Stimulated activated effector memory CD8-positive, alpha-beta T cell treated with anti-CD3 and anti-CD28 coated beads, Interleukin-12 subunit alpha, Interleukin-12 subunit beta, amount 100 ng/mL, for 72 hours (primary cell): ENCODE measurements at regions not wholly inside any gene's neighbourhood (a gene's known extent, or its start where the extent isn't known, plus 50 kb on each side); places are given as distances from the start of the nearest gene placed in this dataset.

Experiments
- ATAC-seq: fragments of 150-1000 bp; cut with Tn5 transposase; 2 replicates; pipeline ENCODE4 v1.10.0; 2021
- DNase-seq, 2 donors: peaks; one replicate each; pipeline ENCODE4 v3.0.0; 2021 to 2022; ENCODE audit warnings: low spot score in 2 of 2
- H3K27ac Mint-ChIP-seq: one replicate; pipeline ENCODE4 v1.8.0; 2022; ENCODE audit warnings: mild to moderate bottlenecking, mixed read lengths
- H3K36me3 Mint-ChIP-seq: one replicate; pipeline ENCODE4 v1.8.0; 2022; ENCODE audit warnings: mild to moderate bottlenecking, mixed read lengths
- H3K4me1 Mint-ChIP-seq: one replicate; pipeline ENCODE4 v1.8.0; 2022; ENCODE audit warnings: mixed read lengths
- H3K4me3 Mint-ChIP-seq: one replicate; pipeline ENCODE4 v1.8.0; 2022; ENCODE audit warnings: mild to moderate bottlenecking, mixed read lengths
- H3K9me3 Mint-ChIP-seq: one replicate; pipeline ENCODE4 v1.8.0; 2022; ENCODE audit warnings: mixed read lengths

DNA sequence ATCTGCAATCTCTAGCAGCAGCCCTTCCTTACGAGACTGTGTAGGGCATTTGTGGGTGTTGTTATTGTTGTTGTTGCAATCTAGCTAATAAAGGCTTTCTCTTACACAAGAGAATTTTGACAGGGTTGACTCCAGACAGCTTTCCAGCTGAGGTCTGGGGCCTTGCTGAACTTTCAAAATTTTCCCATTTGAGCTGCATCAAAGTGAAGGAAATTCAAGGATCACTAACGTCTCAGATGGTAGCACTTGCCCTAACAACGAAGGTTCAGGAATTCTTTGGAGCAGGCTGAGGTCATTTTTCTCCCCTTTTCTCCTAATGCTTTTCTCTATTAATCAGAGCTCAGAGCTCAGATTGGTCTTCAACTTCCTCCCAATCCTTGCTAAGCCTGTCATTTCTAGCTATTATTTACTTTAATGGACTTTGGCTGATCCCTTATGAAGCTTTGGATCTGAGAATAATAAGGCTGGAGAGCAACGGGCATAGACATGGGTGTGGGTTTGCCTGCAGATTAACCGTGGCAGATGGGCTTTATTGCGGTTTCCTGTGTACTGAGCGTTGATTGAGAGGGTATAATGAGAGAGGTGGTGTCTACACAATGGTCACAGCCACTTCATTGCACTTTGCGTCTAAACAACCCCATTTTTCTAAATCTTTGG, 614.0 kb upstream of the AGTR1 start:
- H3K36me3 Mint-ChIP-seq, result no peaks in the 10 kb centered on the region
- ATAC-seq (no peak), DNase-seq (no peak)
- H3K9me3 Mint-ChIP-seq, result peaks cover 12% of the 10 kb centered on the region
- H3K4me1 Mint-ChIP-seq, result no peaks in the 10 kb centered on the region
- no peak overlapping the region for H3K4me3 Mint-ChIP-seq
- H3K27ac Mint-ChIP-seq, result no peak overlapping the region

DNA sequence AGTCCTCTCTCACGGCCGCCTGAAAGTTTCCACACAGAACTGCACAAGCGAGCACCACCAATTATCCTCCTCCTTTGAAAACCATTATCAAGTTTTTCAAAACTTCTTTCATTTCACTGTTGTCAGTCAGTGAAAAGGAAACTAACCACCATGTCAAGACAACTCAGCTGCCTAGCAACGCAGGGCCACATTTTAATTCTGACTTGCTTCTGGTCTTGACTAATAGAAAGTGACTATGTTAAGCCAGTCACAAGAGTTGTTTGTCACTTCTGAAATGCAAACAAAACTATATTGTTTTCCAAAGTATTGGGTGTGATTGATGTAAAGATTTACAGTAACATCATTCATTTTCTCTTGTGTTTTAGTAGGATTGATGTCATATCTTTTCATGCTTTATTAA, 612.8 kb upstream of the AGTR1 start:
- Mint-ChIP-seq H3K4me3 (no peak overlapping the region), H3K4me1 (no peaks in the 10 kb centered on the region), H3K27ac (no peak overlapping the region), H3K9me3 (peaks cover 12% of the 10 kb centered on the region), H3K36me3 (no peaks in the 10 kb centered on the region)
- DNase-seq (no peak), ATAC-seq (no peak)

DNA sequence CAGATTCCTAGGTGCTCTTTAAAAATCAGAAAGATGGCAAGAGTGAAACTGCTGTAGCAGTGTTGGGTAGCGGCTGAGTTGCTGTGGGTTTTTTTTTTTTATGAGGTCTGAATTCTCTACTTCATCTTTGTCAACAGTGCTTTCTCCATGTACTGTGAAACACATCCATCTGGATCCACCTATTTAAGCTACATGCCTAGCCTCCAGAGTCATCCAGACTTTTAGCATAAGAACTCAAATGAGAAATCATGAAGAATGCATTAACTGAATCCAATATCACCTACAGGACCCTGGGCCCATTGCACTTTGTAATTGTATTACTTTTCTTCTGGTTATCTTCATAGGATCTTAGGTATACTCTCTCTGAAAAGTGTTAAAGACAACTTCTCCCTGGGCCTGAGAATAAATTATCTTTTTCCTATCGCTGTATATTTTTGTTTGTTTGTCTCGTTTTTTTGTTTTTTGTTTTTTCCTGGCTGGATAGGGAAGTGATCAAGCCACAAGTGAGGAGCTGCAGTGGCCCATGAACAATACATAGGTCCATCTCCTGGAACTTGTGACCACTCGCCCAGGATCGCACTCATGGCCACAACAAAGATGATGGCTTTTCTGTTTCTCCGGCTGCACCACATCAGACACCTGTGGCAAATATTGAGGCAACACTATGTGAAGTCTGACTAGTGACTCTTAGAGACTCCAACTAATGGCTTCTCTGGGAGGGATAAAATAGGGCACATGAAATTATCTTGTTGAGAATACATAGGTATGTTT, 609.9 kb upstream of the AGTR1 start:
- no peaks in the 10 kb centered on the region for H3K4me1 Mint-ChIP-seq
- peaks cover 2% of the 10 kb centered on the region for H3K9me3 Mint-ChIP-seq
- no peaks in the 10 kb centered on the region for H3K36me3 Mint-ChIP-seq
- no peak overlapping the region for H3K27ac Mint-ChIP-seq
- DNase-seq, result no peak
- H3K4me3 Mint-ChIP-seq, result no peak overlapping the region
- ATAC-seq, result no peak

DNA sequence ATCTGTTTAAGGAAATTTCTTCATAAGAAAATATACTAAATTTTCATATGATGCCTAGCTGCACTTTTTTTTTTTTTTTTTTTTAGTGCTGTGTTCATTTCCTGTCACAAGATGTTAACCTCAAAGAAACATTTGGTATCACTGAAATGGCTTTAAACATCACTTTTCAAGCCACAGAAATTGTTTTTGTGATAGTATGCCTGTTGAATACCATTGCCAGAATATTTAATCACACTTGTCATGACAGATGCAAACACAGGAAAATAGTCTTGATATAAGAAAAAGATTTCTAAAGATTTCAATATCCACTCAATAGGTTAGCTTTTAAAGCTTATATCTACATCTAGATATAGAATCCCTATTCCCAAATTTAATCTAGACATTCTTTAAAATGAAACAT, 608.5 kb upstream of the AGTR1 start:
- ATAC-seq, result no peak
- DNase-seq, result no peak
- Mint-ChIP-seq H3K27ac (no peak overlapping the region), H3K4me1 (no peaks in the 10 kb centered on the region), H3K4me3 (no peak overlapping the region), H3K36me3 (no peaks in the 10 kb centered on the region), H3K9me3 (no peaks in the 10 kb centered on the region)

DNA sequence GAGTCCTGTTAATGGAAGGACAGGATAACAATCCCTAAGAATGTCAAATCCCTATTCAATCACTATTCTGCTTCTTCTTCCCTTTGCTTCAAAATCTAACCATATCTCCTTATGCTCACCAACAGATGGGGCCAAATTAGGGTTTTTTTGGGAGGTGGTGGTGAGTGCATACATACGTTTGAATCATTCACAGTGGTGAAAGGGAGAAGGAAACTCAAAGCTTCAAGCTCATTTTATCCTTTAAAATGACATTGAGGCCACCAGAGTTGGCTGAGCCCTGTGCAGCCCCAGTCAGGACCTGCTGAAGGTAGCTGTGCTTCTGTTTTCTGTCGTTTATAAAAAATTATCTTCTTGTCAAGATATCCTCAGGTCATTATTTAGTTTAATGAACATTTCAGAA, 607.5 kb upstream of the AGTR1 start:
- Mint-ChIP-seq H3K4me1 (no peaks in the 10 kb centered on the region), H3K27ac (no peak overlapping the region), H3K36me3 (no peaks in the 10 kb centered on the region), H3K4me3 (no peak overlapping the region), H3K9me3 (peaks cover 3% of the 10 kb centered on the region)
- DNase-seq (no peak), ATAC-seq (no peak)

DNA sequence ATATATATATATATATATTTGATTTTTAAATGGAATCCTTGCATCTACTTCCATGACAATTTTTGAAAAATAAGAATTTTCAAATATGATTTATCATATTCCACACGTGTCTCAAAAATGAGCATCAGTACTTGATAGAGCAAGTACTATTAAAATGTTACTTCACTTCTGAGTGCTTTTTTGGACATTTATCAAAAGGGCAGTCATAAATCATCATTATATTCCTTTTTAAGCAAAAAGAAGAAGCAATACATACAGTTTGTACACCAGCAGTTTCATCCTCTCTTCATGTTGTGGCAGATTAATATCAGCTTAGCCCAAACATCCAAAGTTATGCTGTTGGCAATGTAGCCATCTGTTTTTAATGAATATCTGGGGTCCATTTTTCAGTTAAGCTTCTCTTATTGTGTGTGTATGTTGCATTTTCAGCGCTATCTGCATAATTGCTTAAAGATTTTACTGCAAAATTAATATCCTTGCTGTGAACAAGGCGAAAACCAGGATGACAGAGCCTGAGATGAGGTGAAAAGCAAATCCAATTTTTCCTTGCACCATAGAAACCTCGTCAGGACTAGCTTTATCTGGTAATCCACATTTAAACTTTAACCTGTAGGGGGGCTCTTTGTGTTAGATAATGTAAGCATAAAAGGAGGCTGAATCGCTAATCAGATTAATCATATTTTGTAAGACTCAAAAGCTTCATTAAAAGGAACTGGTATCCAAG, 604.9 kb upstream of the AGTR1 start:
- Mint-ChIP-seq H3K27ac (no peak overlapping the region), H3K9me3 (peaks cover 3% of the 10 kb centered on the region), H3K4me3 (no peak overlapping the region), H3K36me3 (no peaks in the 10 kb centered on the region), H3K4me1 (no peaks in the 10 kb centered on the region)
- no peak for ATAC-seq
- DNase-seq, result no peak

DNA sequence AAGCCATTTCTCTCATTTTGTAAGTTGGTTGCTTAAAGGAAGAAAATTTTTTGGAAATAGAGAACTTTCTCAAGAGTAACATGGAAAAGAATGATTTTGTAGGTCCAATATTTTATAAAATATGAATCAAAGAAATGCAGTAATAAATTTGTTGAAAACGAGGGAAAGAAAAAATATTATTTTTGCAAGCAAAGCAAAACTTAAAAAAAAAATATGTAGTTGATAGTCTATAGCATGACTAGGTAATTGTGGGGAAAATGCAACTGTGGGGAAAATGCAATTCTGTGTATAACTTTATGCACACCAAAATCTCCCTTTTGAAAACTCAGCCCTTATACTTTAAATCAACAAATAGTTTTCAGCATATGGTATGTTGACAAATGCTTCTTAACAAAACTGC, 604.0 kb upstream of the AGTR1 start:
- no peaks in the 10 kb centered on the region for H3K36me3 Mint-ChIP-seq
- no peak overlapping the region for H3K4me3 Mint-ChIP-seq
- no peaks in the 10 kb centered on the region for H3K4me1 Mint-ChIP-seq
- ATAC-seq, result no peak
- no peak for DNase-seq
- peaks cover 3% of the 10 kb centered on the region for H3K9me3 Mint-ChIP-seq
- H3K27ac Mint-ChIP-seq, result no peak overlapping the region

DNA sequence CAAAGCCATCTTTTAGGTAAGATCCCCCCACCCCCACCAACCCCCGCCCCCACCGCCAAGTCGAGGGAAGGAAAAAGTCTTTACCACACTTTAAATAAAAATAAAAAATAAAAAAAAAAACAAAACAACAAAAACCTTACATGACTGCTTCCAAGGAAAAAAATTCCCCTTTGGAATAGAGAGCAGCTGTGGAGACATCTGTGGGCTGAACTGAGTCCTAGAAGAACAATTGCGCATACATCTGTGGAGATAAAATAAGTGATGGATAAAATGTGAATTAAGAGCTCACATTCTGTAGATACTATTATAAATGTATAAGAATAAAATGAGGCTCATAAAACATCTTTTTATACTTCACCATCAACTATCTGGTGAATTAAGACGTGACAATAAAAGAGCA, 601.7 kb upstream of the AGTR1 start:
- ATAC-seq, result no peak
- no peak for DNase-seq
- H3K36me3 Mint-ChIP-seq, result no peaks in the 10 kb centered on the region
- peaks cover 6% of the 10 kb centered on the region for H3K9me3 Mint-ChIP-seq
- no peak overlapping the region for H3K4me3 Mint-ChIP-seq
- H3K4me1 Mint-ChIP-seq, result no peaks in the 10 kb centered on the region
- no peak overlapping the region for H3K27ac Mint-ChIP-seq

DNA sequence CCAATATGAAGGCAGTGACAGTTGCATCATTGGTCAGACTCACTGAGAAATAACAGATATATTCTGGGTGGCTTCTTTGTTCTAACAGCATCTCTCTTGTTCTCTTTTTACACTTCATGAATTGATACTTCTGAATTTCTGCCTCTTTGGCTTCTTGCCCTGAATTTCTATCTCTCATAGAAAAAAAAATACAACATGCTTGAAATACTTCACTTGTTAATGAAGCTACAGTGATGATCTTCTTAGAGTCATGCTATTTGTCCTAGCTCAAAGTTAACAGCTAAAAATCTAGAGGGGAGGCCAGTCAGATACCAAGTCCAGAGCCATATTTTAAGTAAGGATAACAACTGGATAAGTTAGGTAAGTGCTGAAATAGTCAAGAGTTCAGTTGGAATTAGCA, 597.2 kb upstream of the AGTR1 start:
- H3K4me3 Mint-ChIP-seq, result no peak overlapping the region
- H3K36me3 Mint-ChIP-seq, result no peaks in the 10 kb centered on the region
- no peaks in the 10 kb centered on the region for H3K4me1 Mint-ChIP-seq
- DNase-seq (no peak), ATAC-seq (no peak)
- no peak overlapping the region for H3K27ac Mint-ChIP-seq
- peaks cover 18% of the 10 kb centered on the region for H3K9me3 Mint-ChIP-seq

DNA sequence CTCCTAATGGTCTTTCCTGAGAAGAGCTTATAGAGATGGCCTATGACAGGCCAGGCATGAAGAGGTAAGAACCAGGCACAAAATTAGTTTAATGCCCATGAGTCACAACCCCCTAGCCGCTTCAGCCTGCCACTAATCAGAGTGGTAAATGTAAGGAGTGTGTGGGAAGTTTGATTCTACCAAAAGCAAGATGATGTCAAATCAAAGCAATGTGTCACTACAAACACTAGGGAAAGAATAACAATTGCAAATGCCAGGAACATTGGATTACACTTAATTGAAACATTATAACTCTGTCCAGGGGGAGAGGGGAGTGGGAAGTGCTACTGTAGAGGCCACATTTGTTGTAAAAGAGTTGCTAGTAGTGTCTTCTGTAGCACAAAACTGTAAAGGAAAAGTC, 596.6 kb upstream of the AGTR1 start:
- no peak overlapping the region for H3K4me3 Mint-ChIP-seq
- H3K36me3 Mint-ChIP-seq, result no peaks in the 10 kb centered on the region
- peaks cover 19% of the 10 kb centered on the region for H3K9me3 Mint-ChIP-seq
- no peak overlapping the region for H3K27ac Mint-ChIP-seq
- no peaks in the 10 kb centered on the region for H3K4me1 Mint-ChIP-seq
- no peak for DNase-seq
- ATAC-seq, result no peak

DNA sequence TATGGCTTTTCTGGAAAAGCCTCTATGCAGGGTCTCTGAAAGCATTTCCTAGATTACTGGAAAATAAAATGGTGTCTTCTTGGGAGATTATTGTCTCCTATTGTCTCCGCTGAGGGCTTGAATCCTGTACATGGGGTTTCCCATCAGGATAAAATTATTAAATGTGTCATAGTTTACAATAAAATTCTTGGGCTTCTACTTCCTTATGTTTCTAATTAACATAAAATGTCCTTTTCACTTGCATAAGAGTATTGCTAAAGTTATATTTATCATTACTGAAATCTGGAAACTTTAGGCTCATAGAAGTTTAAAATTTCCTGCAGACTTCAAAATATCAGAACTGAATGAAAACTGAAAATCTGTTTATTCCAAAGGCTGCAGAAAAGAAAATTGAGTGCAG, 595.5 kb upstream of the AGTR1 start:
- no peak overlapping the region for H3K4me3 Mint-ChIP-seq
- ATAC-seq, result no peak

DNA sequence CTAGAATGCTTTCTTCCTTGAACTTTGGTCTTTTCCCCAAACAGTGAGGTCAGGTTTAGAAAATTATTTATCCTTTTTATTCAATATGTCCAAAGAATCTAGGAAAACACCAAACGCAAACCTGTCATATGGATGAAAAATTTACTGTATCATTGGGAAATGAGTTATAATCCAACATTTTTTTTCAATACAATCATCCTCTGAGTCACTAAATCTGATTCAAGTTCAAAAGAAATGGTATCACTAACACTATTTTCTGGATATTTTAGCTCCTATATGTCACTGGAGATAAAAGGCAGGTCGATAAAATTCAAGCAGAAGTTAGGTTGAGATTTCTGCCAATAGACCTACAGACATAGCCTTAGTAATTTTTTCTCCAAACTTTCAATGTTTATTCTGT, 591.6 kb upstream of the AGTR1 start:
- no peak for DNase-seq

More for the DNA sequence above, 595.5 kb upstream of the AGTR1 start:
- Mint-ChIP-seq H3K27ac (no peak overlapping the region), H3K9me3 (peaks cover 19% of the 10 kb centered on the region), H3K4me1 (no peaks in the 10 kb centered on the region), H3K36me3 (no peaks in the 10 kb centered on the region)
- no peak for DNase-seq

DNA sequence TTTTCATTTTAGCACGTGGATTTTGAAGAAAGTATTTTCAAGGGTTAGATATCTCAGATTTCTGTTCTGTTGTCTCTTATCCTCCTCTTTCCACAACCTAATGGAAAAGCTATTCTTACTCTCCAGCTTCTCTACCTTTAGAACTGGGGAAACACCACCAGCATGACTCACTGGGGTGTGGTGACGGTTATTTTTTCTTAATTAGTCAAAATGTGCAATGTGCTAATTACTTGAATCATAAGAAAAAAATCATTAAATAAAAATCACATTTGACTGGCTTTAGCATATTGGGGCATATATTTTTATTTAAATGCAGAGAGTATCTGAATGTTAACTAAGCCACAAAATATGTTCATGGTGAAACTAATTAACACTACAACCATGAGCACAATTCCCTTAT, 570.7 kb upstream of the AGTR1 start:
- DNase-seq (no peak), ATAC-seq (no peak)

More for the DNA sequence above, 591.6 kb upstream of the AGTR1 start:
- peaks cover 22% of the 10 kb centered on the region for H3K9me3 Mint-ChIP-seq
- ATAC-seq, result no peak
- H3K36me3 Mint-ChIP-seq, result no peaks in the 10 kb centered on the region
- H3K4me3 Mint-ChIP-seq, result no peak overlapping the region
- H3K27ac Mint-ChIP-seq, result no peak overlapping the region
- H3K4me1 Mint-ChIP-seq, result no peaks in the 10 kb centered on the region

DNA sequence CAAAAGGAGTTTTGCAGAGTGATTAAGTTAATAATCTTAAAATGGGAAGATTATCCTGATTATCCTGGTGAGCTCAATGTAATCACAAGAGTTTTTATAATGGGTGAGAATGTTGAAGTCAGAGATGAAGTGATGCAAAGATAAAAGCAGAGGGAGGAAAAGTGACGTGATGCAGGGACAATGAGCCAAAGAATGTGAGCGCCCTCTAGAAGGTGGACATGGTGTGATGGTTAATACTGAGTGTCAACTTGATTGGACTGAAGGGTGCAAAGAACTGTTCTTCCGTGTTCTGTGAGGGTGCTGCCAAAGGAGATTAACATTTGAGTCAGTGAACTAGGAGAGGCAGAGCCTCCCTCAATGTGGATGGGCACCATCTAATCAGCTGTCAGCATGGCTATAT, 569.6 kb upstream of the AGTR1 start:
- ATAC-seq, result no peak
- DNase-seq, result no peak
- Mint-ChIP-seq H3K4me3 (no peak overlapping the region), H3K27ac (no peak overlapping the region), H3K9me3 (peaks cover 13% of the 10 kb centered on the region), H3K4me1 (no peaks in the 10 kb centered on the region), H3K36me3 (no peaks in the 10 kb centered on the region)

More for the DNA sequence above, 570.7 kb upstream of the AGTR1 start:
- no peak overlapping the region for H3K27ac Mint-ChIP-seq
- H3K4me3 Mint-ChIP-seq, result no peak overlapping the region
- H3K4me1 Mint-ChIP-seq, result no peaks in the 10 kb centered on the region
- no peaks in the 10 kb centered on the region for H3K36me3 Mint-ChIP-seq
- H3K9me3 Mint-ChIP-seq, result peaks cover 6% of the 10 kb centered on the region

DNA sequence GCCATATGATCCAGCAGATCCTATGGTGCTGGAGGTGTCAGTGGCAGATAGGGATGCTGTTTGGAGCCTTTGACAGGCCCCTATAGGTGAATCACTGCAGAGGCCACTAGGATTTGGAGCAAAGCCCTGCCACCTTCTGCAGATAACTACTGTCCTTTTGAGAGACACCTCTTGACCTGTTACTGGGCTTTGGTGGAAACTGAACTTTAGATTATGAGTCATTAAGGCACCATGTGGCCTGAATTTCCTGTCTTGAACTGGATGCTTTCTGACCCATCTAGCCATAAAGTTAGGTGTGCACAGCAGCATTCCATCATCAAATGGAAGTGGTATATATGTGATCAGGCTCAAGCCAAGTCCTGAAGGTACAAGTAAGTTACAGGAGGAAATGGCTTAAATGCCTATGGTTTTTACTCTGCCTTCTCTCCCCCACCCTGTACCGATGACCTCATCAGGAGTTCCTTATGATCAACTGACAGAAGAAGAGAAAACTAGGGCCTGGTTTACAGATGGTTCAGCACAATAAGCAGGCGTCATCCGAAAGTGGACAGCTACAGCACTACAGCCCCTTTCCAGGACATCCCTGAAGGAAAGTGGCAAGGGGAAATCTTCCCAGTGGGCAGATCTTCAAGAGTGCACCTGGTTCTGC, 565.6 kb upstream of the AGTR1 start:
- DNase-seq (no peak), ATAC-seq (no peak)
- Mint-ChIP-seq H3K27ac (no peak overlapping the region), H3K36me3 (no peaks in the 10 kb centered on the region), H3K4me3 (no peak overlapping the region), H3K9me3 (peaks cover 16% of the 10 kb centered on the region), H3K4me1 (no peaks in the 10 kb centered on the region)
